ENCODE measurements at regions not wholly inside any gene's neighbourhood (a gene's known extent, or its start where the extent isn't known, plus 50 kb on each side); places are given as distances from the start of the nearest gene placed in this dataset.

DNA sequence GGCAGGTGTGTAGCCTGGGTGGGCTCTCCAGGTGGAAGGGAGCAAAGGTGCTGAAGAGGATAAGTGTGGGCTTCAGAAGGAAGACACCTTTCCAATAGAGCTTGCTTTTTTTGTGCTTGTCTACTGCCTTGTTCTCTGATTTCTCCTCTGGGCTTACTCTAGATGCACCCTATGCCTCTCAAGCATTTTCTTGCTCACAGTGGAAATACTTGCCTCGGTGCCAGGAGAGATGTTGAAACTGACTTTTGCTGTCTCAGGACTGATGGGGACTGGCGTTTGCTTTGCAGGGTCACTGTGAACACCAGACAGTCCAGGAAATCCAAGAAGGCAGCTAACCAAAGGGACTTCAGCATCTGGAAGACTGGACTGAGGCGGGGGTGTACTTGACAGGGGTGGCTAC lies 187.9 kb downstream of the SNX10 start:
- Histone ChIP-seq H4K20me1 (ENCODE audit: insufficient read depth) (no peaks in the 10 kb centered on the region), H3K4me3 (ENCODE audit: low read depth in 2 of 2, low read length in 1 of 2) (no peak overlapping the region), H3K27me3 (ENCODE audit: insufficient read depth) (no peaks in the 10 kb centered on the region), H3K9ac (no peak overlapping the region), H3K9me3 (no peaks in the 10 kb centered on the region), H3K4me1 (ENCODE audit: control insufficient read depth in 1 of 2, insufficient read depth in 2 of 2, low read depth in 1 of 2, low read length in 1 of 2) (peaks cover 0 to 2% of the 10 kb centered on the region in 2 experiments; a peak in 2 of 4 replicates), H3K9me2 (no peaks in the 10 kb centered on the region), H3F3A (replicated peaks; ENCODE audit: insufficient read depth) (no peaks in the 10 kb centered on the region), H3K79me2 (ENCODE audit: insufficient read depth) (no peaks in the 10 kb centered on the region), H3K36me3 (replicated peaks in 1 of 2; ENCODE audit: control insufficient read depth in 1 of 2, insufficient read depth in 2 of 2, low read length in 1 of 2) (no peaks in the 10 kb centered on the region), H3K27ac (ENCODE audit: low read depth in 2 of 2, low read length in 1 of 2) (no peak overlapping the region), H2AFZ (ENCODE audit: low read depth) (no peak overlapping the region), H3K4me2 (no peak overlapping the region)
- DNase-seq, result no peak
- ChIA-PET POLR2A (no interaction called here), CTCF (interaction anchor here (1.4 to 3.2 kb wide), 4 partner anchors 12 to 110 kb away, joined by 3 to 15 read pairs (median 5); no protein-coding TSS in a partner anchor)
- TF ChIP-seq POLR2AphosphoS5 (IDR thresholded peaks at IDR 0.05; ENCODE audit: low read depth, low read length) (no peak), REST (IDR thresholded peaks at IDR 0.05; ENCODE audit: low read depth, low read length) (no peak), NFIC (IDR thresholded peaks at IDR 0.05; ENCODE audit: borderline replicate concordance) (no peak), ZBTB33 (IDR thresholded peaks at IDR 0.05; ENCODE audit: borderline replicate concordance, low read depth) (no peak), EZH2phosphoT487 (IDR thresholded peaks at IDR 0.05; ENCODE audit: borderline replicate concordance, low read depth) (no peak), NRF1 (IDR thresholded peaks at IDR 0.05; ENCODE audit: low read depth, low read length) (no peak), CTCF (IDR thresholded peaks at IDR 0.05) (no peak), JUND (IDR thresholded peaks at IDR 0.05) (no peak), TCF12 (IDR thresholded peaks at IDR 0.05) (no peak), GABPA (IDR thresholded peaks at IDR 0.05; ENCODE audit: low read depth) (no peak), MXI1 (IDR thresholded peaks at IDR 0.05; ENCODE audit: low read depth, low read length) (no peak)
- 20% methylated on average over 3 of the region's 3 CpGs for WGBS (ENCODE audit: low lambda C conversion rate)

Data from SK-N-SH (cell line).